Mucosa of stomach (tissue), 1 donor: ENCODE measurements at regions not wholly inside any gene's neighbourhood (a gene's known extent, or its start where the extent isn't known, plus 50 kb on each side); places are given as distances from the start of the nearest gene placed in this dataset.

Source experiments
- H3K27me3 ChIP-seq: one replicate; pipeline ENCODE4 v1.7.0; 2013; ENCODE audit warnings: mild to moderate bottlenecking, low read length; ENCODE audit not compliant: control insufficient read depth, insufficient read depth
- H3K36me3 ChIP-seq: one replicate; pipeline ENCODE4 v1.7.0; 2013; ENCODE audit warnings: low read length; ENCODE audit not compliant: control insufficient read depth, insufficient read depth
- H3K4me1 ChIP-seq: one replicate; pipeline ENCODE4 v1.7.0; 2013; ENCODE audit warnings: mild to moderate bottlenecking, low read length; ENCODE audit not compliant: control insufficient read depth, insufficient read depth
- H3K4me3 ChIP-seq: one replicate; pipeline ENCODE4 v1.7.0; 2013; ENCODE audit warnings: low read length
- H3K9ac ChIP-seq: one replicate; pipeline ENCODE4 v1.7.0; 2013; ENCODE audit warnings: mild to moderate bottlenecking, low read length, moderate library complexity
- H3K9me3 ChIP-seq: one replicate; pipeline ENCODE4 v1.7.0; 2013; ENCODE audit warnings: mild to moderate bottlenecking, low read length, moderate library complexity; ENCODE audit not compliant: control insufficient read depth
- donor health status: Pancreatic carcinoma.

- no peak overlapping the region for H3K4me3 ChIP-seq
- H3K36me3 ChIP-seq = no peaks in the 10 kb centered on the region
- no peaks in the 10 kb centered on the region for H3K4me1 ChIP-seq
Observed at GRCh38 chr21:28617300-28617699, 375.4 kb downstream of the LTN1 start.

GRCh38 chr21:28615276-28615675 is 377.4 kb downstream of the LTN1 start:
- Histone ChIP-seq H3K4me3 (no peak overlapping the region), H3K4me1 (no peaks in the 10 kb centered on the region), H3K9me3 (no peaks in the 10 kb centered on the region), H3K27me3 (no peaks in the 10 kb centered on the region), H3K36me3 (no peaks in the 10 kb centered on the region), H3K9ac (no peak overlapping the region)

More at GRCh38 chr21:28617300-28617699, 375.4 kb downstream of the LTN1 start:
- Histone ChIP-seq H3K27me3 (no peaks in the 10 kb centered on the region), H3K9me3 (no peaks in the 10 kb centered on the region), H3K9ac (no peak overlapping the region)

DNA sequence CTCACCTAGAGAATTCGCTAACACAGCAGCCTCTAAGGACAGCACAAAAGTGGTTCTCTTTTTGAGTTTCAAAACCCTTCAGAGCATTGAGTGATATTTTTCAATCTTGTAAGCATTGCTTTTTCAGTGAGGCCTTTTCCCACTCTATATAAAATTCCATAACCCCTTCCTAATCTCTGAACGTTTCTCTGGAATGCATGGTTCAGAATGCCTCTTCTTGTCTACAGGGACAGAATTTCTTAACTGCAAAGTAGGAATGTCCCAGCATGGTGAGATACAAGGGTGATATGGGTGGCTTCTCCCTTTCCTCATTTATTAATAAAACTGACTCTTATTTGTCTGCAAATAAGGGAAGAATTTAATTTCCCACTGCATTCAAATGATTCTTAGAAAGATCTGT is 377.9 kb downstream of the LTN1 start:
- Histone ChIP-seq H3K9me3 (no peaks in the 10 kb centered on the region), H3K27me3 (no peaks in the 10 kb centered on the region), H3K4me3 (no peak overlapping the region), H3K36me3 (no peaks in the 10 kb centered on the region), H3K4me1 (no peaks in the 10 kb centered on the region), H3K9ac (no peak overlapping the region)

DNA sequence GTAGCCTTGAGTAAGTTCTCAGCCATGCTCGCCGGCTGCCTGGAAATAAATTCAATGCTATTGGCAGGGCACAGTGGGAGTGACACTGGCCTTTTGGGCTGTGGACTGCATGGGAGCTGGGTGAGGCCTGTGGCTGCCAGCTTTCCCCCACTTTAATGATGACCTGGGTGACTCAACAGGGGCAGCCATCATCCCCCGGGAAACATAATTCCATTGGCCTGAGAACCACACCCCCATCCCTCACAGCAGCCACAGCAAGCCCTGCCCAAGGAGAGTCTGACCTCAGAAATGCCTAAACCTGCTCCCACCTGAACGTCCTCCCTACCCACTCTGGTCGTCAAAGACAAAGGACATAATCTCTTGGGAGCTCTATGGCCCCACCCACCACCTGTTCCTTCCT is 384.0 kb downstream of the LTN1 start:
- Histone ChIP-seq H3K27me3 (no peaks in the 10 kb centered on the region), H3K36me3 (no peaks in the 10 kb centered on the region), H3K9me3 (no peaks in the 10 kb centered on the region), H3K4me1 (no peaks in the 10 kb centered on the region), H3K4me3 (no peak overlapping the region), H3K9ac (no peak overlapping the region)

DNA sequence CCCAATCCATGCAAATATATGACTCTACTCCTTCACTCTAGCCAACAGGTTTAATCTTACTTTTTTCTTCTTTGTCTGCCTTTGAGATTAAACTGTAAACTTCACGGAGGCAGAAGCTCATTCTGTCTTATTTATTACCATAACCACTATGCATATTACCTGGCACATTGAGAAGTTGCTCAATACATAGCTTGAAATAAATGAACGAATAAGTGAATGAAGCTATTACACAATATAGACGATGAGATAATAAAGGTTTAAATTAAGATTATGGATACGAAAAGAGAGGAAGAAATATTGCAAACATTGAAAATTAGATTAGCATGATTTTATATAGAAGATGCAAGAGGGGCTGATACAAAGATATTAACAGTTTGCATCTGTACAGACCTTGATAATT is 385.1 kb downstream of the LTN1 start:
- no peaks in the 10 kb centered on the region for H3K36me3 ChIP-seq
- no peaks in the 10 kb centered on the region for H3K27me3 ChIP-seq
- H3K9ac ChIP-seq = no peak overlapping the region
- no peak overlapping the region for H3K4me3 ChIP-seq
- no peaks in the 10 kb centered on the region for H3K9me3 ChIP-seq
- H3K4me1 ChIP-seq = no peaks in the 10 kb centered on the region

GRCh38 chr21:28604946-28605537 is 387.6 kb downstream of the LTN1 start:
- H3K4me3 ChIP-seq = no peak overlapping the region
- no peak overlapping the region for H3K9ac ChIP-seq
- H3K4me1 ChIP-seq = no peaks in the 10 kb centered on the region
- no peaks in the 10 kb centered on the region for H3K27me3 ChIP-seq
- H3K9me3 ChIP-seq = no peaks in the 10 kb centered on the region
- H3K36me3 ChIP-seq = no peaks in the 10 kb centered on the region

DNA sequence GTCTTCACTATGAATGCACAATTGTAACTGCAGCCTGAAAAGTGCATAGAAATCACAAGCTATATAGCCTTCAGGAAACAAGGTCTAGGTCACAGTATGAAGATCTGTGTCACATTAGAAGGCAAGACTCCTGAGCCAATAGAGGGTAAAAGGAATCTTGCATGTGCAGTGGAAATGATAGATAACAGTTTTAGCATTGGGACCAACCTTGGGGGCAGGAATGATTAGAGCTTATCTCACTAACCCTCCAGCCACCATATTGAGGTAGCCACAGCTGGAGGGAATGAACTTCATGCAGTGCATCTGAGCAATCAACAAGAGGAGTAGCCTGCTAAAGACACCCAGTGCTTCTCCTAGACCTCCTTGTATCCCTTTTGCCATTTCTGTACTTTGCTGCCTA is 390.1 kb downstream of the LTN1 start:
- no peak overlapping the region for H3K4me3 ChIP-seq
- H3K9ac ChIP-seq = no peak overlapping the region
- H3K27me3 ChIP-seq = no peaks in the 10 kb centered on the region
- H3K36me3 ChIP-seq = no peaks in the 10 kb centered on the region
- H3K4me1 ChIP-seq = no peaks in the 10 kb centered on the region
- H3K9me3 ChIP-seq = no peaks in the 10 kb centered on the region

- no peaks in the 10 kb centered on the region for H3K4me1 ChIP-seq
- H3K9me3 ChIP-seq = no peaks in the 10 kb centered on the region
- no peak overlapping the region for H3K9ac ChIP-seq
- H3K36me3 ChIP-seq = no peaks in the 10 kb centered on the region
- no peaks in the 10 kb centered on the region for H3K27me3 ChIP-seq
- no peak overlapping the region for H3K4me3 ChIP-seq
Observed at GRCh38 chr21:28598214-28598613, 394.5 kb downstream of the LTN1 start.

DNA sequence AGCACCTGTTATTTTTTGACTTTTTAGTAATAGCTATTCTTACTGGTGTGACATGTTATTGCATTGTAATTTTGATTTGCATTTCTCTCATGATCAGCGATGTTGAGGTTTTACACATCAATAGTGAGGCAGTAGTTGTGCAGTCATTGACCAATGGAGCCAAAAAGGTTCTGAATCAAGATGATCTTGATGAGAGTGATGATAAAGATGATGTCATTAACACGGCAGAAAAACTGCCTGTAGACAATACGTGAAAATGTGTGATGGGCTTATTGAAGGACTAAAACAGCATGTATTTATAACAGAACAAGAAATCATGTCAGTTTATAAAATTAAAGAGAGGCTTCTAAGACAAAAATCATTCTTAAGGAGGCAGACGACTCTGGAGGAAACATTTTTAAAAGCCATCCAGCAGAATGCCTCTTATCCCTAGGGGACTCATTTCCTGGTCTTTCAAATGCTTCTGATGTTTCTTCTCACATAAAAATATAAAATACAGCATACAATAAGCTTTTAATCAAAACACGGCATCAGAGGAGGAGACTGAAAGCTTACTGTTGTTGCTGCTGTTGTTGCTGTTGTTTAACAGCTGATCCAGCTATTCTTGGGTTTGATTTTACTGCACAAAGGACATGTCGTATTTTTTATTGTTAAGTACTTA is 400.3 kb downstream of the LTN1 start:
- Histone ChIP-seq H3K36me3 (no peaks in the 10 kb centered on the region), H3K9me3 (no peaks in the 10 kb centered on the region), H3K27me3 (no peaks in the 10 kb centered on the region), H3K4me3 (no peak overlapping the region), H3K4me1 (no peaks in the 10 kb centered on the region), H3K9ac (no peak overlapping the region)

DNA sequence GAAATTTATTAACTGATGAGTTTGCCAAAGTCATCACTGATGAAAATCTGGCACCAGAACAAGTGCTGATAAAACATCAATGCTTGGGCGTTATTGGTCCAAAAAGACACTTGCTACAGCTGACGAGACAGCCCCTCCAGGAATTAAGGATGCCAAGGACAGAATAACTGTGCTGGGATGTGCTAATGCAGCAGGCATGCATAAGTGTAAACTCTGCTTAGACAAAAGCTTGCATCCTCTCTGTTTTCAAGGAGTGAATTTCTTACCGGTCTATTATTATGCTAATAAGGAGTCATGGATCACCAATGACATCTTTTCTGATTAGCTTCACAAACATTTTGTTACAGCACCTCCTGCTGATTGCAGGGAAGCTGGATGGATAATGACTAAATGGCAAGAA is 402.0 kb downstream of the LTN1 start:
- no peaks in the 10 kb centered on the region for H3K9me3 ChIP-seq
- H3K9ac ChIP-seq = no peak overlapping the region
- H3K36me3 ChIP-seq = no peaks in the 10 kb centered on the region
- no peaks in the 10 kb centered on the region for H3K4me1 ChIP-seq
- no peaks in the 10 kb centered on the region for H3K27me3 ChIP-seq
- no peak overlapping the region for H3K4me3 ChIP-seq

DNA sequence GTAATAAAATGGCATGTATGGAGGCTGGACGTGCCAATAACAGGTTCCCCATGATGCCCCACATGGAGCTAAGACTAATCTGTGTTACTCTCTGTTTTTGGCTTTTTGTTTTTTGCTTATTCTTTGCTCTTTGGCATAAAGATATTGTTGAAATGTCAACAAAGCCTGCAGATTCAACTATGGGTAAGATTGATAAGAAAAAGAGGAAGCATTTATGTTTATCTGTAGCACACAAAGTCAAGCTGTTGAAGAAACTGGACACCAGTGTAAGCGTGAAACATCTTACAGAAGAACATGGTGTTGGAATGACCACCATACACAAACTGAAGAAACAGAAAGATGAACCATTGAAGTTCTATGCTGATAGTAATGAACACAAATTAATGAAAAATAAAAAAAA is 402.7 kb downstream of the LTN1 start:
- Histone ChIP-seq H3K27me3 (no peaks in the 10 kb centered on the region), H3K36me3 (no peaks in the 10 kb centered on the region), H3K9me3 (no peaks in the 10 kb centered on the region), H3K9ac (no peak overlapping the region), H3K4me1 (no peaks in the 10 kb centered on the region), H3K4me3 (no peak overlapping the region)

DNA sequence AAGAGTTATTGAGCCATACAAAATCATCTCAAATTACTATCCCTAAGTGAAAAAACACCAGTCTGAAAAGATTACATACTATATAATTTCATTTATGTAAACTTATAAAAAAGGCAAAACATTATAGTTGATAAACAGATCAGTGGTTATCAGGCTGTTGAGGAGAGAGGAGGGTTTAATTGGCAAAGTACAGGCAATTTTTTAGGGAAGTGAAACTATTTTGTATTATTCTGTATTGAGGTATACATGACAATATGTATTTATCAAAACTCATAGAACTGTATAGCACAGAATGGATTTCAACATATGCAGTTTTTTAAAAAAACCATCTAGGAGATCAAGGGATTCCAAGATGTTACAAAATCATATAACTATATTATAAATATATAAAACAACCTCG is 403.7 kb downstream of the LTN1 start:
- Histone ChIP-seq H3K4me3 (no peak overlapping the region), H3K36me3 (no peaks in the 10 kb centered on the region), H3K9ac (no peak overlapping the region), H3K27me3 (no peaks in the 10 kb centered on the region), H3K9me3 (no peaks in the 10 kb centered on the region), H3K4me1 (no peaks in the 10 kb centered on the region)

GRCh38 chr21:28587748-28588147 is 404.9 kb downstream of the LTN1 start:
- Histone ChIP-seq H3K4me3 (no peak overlapping the region), H3K27me3 (no peaks in the 10 kb centered on the region), H3K36me3 (no peaks in the 10 kb centered on the region), H3K4me1 (no peaks in the 10 kb centered on the region), H3K9me3 (no peaks in the 10 kb centered on the region), H3K9ac (no peak overlapping the region)
